GM21447 (cell line): ENCODE measurements at regions not wholly inside any gene's neighbourhood (a gene's known extent, or its start where the extent isn't known, plus 50 kb on each side); places are given as distances from the start of the nearest gene placed in this dataset.
"Not testable (repeated sequence)": the region's sequence is repeated elsewhere in the genome, so short reads cannot be mapped to it uniquely, and the experiment has no call there.

Experiments used
- ATAC-seq: cut with Tn5 transposase; IDR thresholded peaks from one replicate; pipeline ENCODE4 v1.9.1; 2021; ENCODE audit not compliant: unreplicated experiment

- no peak for ATAC-seq
Observed at GRCh38 chr5:85647349-85648127, 970.2 kb upstream of the COX7C start.

GRCh38 chr5:85648495-85648894 is 969.2 kb upstream of the COX7C start:
- ATAC-seq: no peak

GRCh38 chr5:85651731-85652130 is 966.0 kb upstream of the COX7C start:
- ATAC-seq: no peak

- ATAC-seq: not testable (repeated sequence)
Observed at GRCh38 chr5:85654144-85654543, 963.6 kb upstream of the COX7C start.

- ATAC-seq: no peak
Observed at GRCh38 chr5:85656050-85656449, 961.7 kb upstream of the COX7C start.

GRCh38 chr5:85657328-85657727 is 960.4 kb upstream of the COX7C start:
- not testable (repeated sequence) for ATAC-seq

- not testable (repeated sequence) for ATAC-seq
Observed at GRCh38 chr5:85662969-85663707, 954.6 kb upstream of the COX7C start.

- ATAC-seq: no peak
Observed at GRCh38 chr5:85663708-85664031, 954.1 kb upstream of the COX7C start.

- ATAC-seq: no peak
Observed at GRCh38 chr5:85670417-85670816, 947.3 kb upstream of the COX7C start.

GRCh38 chr5:85671223-85671970 is 946.3 kb upstream of the COX7C start:
- ATAC-seq: no peak

- no peak for ATAC-seq
Observed at GRCh38 chr5:85681871-85682270, 935.9 kb upstream of the COX7C start.

GRCh38 chr5:85684351-85684750 is 933.4 kb upstream of the COX7C start:
- ATAC-seq: no peak

- no peak for ATAC-seq
Observed at GRCh38 chr5:85703296-85703695, 914.4 kb upstream of the COX7C start.

- no peak for ATAC-seq
Observed at GRCh38 chr5:85709728-85710127, 908.0 kb upstream of the COX7C start.

GRCh38 chr5:85716344-85717202 is 901.2 kb upstream of the COX7C start:
- ATAC-seq: no peak

GRCh38 chr5:85717203-85717563 is 900.6 kb upstream of the COX7C start:
- ATAC-seq: no peak

GRCh38 chr5:85732185-85732584 is 885.6 kb upstream of the COX7C start:
- no peak for ATAC-seq

- ATAC-seq: no peak
Observed at GRCh38 chr5:85741972-85742371, 875.8 kb upstream of the COX7C start.

- ATAC-seq: no peak
Observed at GRCh38 chr5:85760519-85760918, 857.2 kb upstream of the COX7C start.

GRCh38 chr5:85769347-85769746 is 848.4 kb upstream of the COX7C start:
- ATAC-seq: no peak

- no peak for ATAC-seq
Observed at GRCh38 chr5:85784746-85785145, 833.0 kb upstream of the COX7C start.
